ENCODE measurements at regions not wholly inside any gene's neighbourhood (a gene's known extent, or its start where the extent isn't known, plus 50 kb on each side); places are given as distances from the start of the nearest gene placed in this dataset.
A peak's percentile ranks its signal among the peaks of the same experiment; 100 is the strongest.

GRCh38 chr11:129324533-129325175 is 51.0 kb upstream of the BARX2 start:
- DNase-seq = peak; percentile 5 to 65
- Histone ChIP-seq H3K27me3 (no peaks in the 10 kb centered on the region), H3K27ac (peak overlapping the region; percentile 47 to 57 (median 52)), H3K4me1 (peaks cover 0 to 2% of the 10 kb centered on the region in 2 donors), H3K36me3 (no peaks in the 10 kb centered on the region), H3K9me3 (no peaks in the 10 kb centered on the region), H3K4me3 (no peak overlapping the region)
- ATAC-seq = peak; percentile 75 to 79
- TF ChIP-seq CTCF (IDR thresholded peaks at IDR 0.05 in 4 of 5, conservative IDR thresholded peaks at IDR 0.05 in 1 of 5) (no peak), POLR2A (IDR thresholded peaks at IDR 0.05) (no peak)
- intact Hi-C loops (cut with DNase I; ENCODE audit: low total_unique reads) = no loop called here
- in situ Hi-C loops (cut with MboI; ENCODE audit: low sequenced_read_pairs in 4 of 4) = loop anchor here in 3 of 4 donors (5.0 to 25.0 kb wide), 4 partner anchors 202 to 437 kb away; partner anchors contain the start of gene KCNJ5 (in 1 of the 3)

GRCh38 chr11:129323896-129324502 is 51.6 kb upstream of the BARX2 start:
- Histone ChIP-seq H3K27me3 (no peaks in the 10 kb centered on the region), H3K4me3 (no peak overlapping the region), H3K9me3 (no peaks in the 10 kb centered on the region), H3K4me1 (peaks cover 0 to 2% of the 10 kb centered on the region in 2 donors), H3K36me3 (no peaks in the 10 kb centered on the region), H3K27ac (peak overlapping the region; percentile 47 to 57 (median 52))
- peak; percentile 80 to 88 for ATAC-seq
- in situ Hi-C loops (cut with MboI; ENCODE audit: low sequenced_read_pairs in 4 of 4) = loop anchor here in 1 of 4 donors (25.0 kb wide), 1 partner anchor 212 kb away; no protein-coding TSS in a partner anchor
- intact Hi-C loops (cut with DNase I; ENCODE audit: low total_unique reads) = no loop called here
- TF ChIP-seq CTCF (IDR thresholded peaks at IDR 0.05 in 4 of 5, conservative IDR thresholded peaks at IDR 0.05 in 1 of 5) (no peak), POLR2A (IDR thresholded peaks at IDR 0.05) (no peak)
- peak; percentile 26 to 43 for DNase-seq

- in situ Hi-C loops (cut with MboI; ENCODE audit: low sequenced_read_pairs in 4 of 4) = loop anchor here in 1 of 4 donors (25.0 kb wide), 1 partner anchor 211 kb away; no protein-coding TSS in a partner anchor
- no peak for DNase-seq
- Histone ChIP-seq H3K4me3 (no peak overlapping the region), H3K27me3 (no peaks in the 10 kb centered on the region), H3K4me1 (peaks cover 0 to 2% of the 10 kb centered on the region in 2 donors), H3K9me3 (no peaks in the 10 kb centered on the region), H3K27ac (no peak overlapping the region), H3K36me3 (no peaks in the 10 kb centered on the region)
- intact Hi-C loops (cut with DNase I; ENCODE audit: low total_unique reads) = no loop called here
- ATAC-seq = no peak
- no peak for TF ChIP-seq CTCF (IDR thresholded peaks at IDR 0.05 in 4 of 5, conservative IDR thresholded peaks at IDR 0.05 in 1 of 5)
Observed at GRCh38 chr11:129322941-129323340, 52.7 kb upstream of the BARX2 start.

- H3K4me1 ChIP-seq = peaks cover 0 to 2% of the 10 kb centered on the region in 2 donors
- H3K27ac ChIP-seq = no peak overlapping the region
- no peaks in the 10 kb centered on the region for H3K36me3 ChIP-seq
- TF ChIP-seq CTCF (IDR thresholded peaks at IDR 0.05 in 4 of 5, conservative IDR thresholded peaks at IDR 0.05 in 1 of 5) (no peak), POLR2A (IDR thresholded peaks at IDR 0.05) (no peak)
- H3K9me3 ChIP-seq = no peaks in the 10 kb centered on the region
- in situ Hi-C loops (cut with MboI; ENCODE audit: low sequenced_read_pairs in 4 of 4) (loop anchor here in 1 of 4 donors (25.0 kb wide), 1 partner anchor 209 kb away; no protein-coding TSS in a partner anchor), intact Hi-C loops (cut with DNase I; ENCODE audit: low total_unique reads) (no loop called here)
- no peak overlapping the region for H3K4me3 ChIP-seq
- ATAC-seq = no peak
- DNase-seq = no peak
- no peaks in the 10 kb centered on the region for H3K27me3 ChIP-seq
Observed at GRCh38 chr11:129321076-129321475, 54.6 kb upstream of the BARX2 start.

Measured in gastrocnemius medialis (tissue), 4 donors.